Mesenteric fat pad (tissue), 1 donor: ENCODE measurements at regions not wholly inside any gene's neighbourhood (a gene's known extent, or its start where the extent isn't known, plus 50 kb on each side); places are given as distances from the start of the nearest gene placed in this dataset.
A peak's percentile ranks its signal among the peaks of the same experiment; 100 is the strongest.

Source experiments
- DNase-seq: peaks from one replicate; pipeline ENCODE4 v3.0.0-alpha.2; 2020; ENCODE audit warnings: low spot score
- donor health status: DM: yes; HTN: yes; CAD: no.

- peak; percentile 81 for DNase-seq
Observed at GRCh38 chr2:19748711-19749506, 152.9 kb downstream of the TTC32 start.

DNA sequence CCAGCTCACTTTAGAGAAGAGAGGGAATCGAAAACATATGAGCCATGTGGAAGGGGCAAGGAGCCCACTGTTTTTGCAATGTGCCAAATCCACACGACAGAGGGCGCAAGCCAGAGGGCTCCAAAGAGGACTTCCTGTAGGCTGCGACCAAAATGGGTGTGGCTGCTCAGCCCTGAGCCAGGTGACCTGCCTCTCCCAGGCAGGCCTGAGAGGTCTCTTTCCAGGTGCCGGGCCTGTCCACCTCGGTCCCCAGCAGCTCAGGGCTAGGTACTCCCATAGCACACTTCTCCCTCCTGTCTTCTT lies 153.8 kb downstream of the TTC32 start:
- no peak for DNase-seq

DNA sequence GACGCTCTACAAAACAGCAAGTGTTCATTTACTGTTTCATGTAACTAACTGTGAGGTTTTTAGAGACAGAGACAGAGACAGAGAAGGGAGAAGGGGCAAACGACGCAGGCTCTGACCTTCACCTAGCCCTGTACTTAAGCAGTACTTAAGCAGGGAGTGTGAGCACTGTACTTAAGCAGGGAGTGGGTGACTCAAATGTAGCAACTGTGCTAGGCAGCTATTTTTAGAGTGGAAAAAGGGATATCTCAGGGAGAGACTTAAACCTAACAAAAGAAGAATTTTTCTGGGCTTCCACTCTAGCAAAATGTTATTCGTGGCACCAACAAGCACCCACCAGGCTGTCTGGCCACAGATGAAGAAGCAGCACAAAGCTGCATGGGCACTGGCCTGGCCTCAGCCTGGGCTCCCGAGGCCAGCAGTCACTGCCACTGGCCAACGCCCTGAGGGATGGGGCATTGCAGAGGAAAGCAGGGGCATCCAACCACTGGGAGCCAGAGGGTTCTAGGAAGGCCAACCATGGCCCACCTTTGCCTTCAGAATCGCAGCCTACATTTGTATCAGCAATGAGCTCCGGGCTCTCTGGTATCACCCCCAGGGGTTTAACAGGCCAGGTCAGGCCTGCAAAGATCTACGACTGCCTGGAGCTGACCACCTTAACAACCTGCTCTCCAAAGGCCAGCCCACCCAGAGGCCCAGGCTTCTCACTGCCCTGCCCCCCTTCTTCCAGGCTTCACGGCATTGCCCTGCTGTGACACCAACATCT lies 154.3 kb downstream of the TTC32 start:
- peak; percentile 79 for DNase-seq

DNA sequence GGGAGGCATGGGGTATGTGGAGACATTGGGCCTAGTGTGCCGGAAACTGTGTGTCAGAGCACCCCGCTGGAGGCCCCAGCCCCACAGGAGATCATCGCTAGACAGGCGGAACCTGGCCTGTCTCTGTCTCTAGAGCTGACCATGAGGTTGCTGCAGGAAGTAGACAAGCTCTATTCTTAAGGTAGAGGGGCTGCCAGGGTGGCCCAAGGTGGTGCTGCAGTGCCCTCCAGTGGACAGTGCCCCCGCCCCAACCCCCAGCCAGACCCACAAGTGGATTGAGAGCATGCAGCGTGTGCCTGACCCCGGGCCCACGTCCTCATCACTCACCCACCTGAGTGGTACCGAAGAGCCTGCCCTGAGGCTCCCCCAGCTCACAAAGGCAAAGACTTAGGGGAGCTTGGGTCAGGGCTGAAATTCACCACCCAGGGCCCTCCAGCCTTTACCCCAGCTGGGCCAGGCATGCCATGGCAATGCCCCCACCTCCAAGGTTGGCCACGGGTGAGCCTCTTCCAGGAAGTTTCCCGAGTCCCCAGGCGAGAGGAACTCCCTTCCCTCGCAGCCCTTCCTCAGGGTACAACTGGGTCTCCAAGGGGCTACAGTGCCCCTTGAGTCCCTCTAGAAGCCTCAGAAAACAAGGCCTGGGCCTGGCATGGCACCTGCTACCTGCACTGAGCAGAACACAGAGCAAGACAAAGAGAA lies 155.0 kb downstream of the TTC32 start:
- DNase-seq, result peak; percentile 71

- DNase-seq, result peak; percentile 77
Observed at GRCh38 chr2:19746137-19746600, 155.6 kb downstream of the TTC32 start.

GRCh38 chr2:19745318-19746136 lies 156.3 kb downstream of the TTC32 start:
- peak; percentile 84 for DNase-seq

DNA sequence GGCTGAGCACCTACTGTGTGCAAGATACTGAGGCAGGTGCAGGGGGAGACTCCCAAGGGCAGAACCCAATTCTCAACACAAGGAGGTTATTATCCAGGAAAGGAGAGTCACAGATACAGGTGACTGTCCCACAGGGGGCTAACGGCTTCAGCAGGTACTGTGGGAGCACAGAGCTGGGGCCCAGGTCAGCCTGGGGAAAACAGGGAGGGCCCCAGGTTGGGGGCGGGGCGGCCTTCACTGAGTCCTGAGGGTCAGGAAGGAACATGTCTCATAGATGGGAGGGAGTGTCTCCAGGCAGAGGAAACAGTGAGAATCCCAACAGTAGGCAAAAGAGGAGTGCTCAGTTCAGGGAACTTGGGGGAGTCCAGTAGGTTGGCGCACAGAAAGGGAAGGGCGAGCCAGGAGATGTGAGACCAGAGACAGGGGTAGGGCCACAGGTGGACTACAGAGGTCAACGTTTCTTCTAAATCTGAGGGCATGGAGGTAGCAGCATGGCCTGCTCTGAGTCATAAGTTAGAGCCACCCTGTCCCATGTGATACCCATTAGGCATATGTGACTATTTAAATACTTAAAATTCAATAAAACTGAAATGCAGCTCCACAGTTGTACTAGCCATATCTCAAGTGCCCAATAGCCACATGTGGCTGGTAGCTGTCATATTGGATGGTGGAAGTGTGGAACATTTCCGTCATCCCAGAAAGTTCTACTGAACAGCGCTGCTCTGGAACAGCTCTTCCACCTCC lies 157.2 kb downstream of the TTC32 start:
- DNase-seq, result peak; percentile 72

DNA sequence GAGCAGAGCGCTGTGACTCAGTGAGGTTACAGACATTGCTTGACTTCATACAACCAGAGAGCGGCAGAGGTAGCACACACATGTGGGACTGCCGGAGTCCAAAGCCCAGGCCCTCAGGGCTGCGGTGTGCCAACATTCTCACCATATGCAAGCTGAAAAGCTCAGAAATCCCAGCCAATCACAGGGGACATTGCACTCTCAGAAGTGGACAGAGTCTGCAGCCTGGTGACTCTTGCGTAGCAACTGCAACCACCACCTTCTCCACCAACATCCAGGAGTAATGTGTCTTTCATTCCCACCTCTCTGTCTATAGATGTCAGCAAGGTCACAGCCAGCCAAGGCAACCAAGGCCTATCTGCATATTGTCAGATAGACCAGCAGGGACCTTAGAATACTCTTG lies 158.1 kb downstream of the TTC32 start:
- DNase-seq, result peak; percentile 67

DNA sequence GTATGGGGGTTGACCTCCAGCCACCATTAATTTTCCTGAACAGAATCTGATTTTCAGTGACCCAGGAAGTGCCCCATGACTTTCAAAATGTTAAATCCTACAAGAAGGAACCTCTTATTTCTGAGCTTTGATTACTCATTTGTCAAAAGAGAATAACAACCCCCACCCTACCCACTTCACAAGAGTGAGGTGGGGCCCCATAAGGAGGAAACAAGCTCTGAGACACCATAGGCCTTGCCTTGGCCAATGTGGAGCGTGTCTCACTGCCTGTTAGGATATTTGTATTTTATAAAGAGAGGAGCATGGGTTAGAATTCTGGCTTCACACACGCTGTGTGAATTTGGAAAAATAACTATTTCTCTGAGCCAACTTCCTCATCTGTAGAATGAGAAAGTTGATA lies 158.9 kb downstream of the TTC32 start:
- no peak for DNase-seq

GRCh38 chr2:19739256-19739655 lies 162.5 kb downstream of the TTC32 start:
- DNase-seq, result no peak

DNA sequence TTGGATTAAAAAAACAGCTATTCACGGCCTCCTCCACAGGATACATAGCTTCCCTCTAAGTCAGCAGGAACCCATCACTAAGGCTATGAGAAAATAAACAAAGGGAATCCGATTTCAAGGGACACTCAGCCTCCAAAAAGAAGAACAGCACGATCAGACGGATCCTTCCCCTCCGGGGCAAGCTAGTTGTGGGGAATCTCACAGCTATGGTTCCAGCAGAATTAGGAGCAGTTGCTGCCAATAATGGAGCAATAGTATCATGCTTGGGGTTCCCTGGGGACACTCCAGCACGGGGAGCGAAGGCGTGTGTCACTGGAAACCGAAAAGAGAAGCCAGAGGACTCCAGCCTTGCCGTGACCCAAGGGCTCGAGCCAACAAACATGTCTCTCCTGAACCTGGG lies 163.1 kb downstream of the TTC32 start:
- DNase-seq, result no peak

DNA sequence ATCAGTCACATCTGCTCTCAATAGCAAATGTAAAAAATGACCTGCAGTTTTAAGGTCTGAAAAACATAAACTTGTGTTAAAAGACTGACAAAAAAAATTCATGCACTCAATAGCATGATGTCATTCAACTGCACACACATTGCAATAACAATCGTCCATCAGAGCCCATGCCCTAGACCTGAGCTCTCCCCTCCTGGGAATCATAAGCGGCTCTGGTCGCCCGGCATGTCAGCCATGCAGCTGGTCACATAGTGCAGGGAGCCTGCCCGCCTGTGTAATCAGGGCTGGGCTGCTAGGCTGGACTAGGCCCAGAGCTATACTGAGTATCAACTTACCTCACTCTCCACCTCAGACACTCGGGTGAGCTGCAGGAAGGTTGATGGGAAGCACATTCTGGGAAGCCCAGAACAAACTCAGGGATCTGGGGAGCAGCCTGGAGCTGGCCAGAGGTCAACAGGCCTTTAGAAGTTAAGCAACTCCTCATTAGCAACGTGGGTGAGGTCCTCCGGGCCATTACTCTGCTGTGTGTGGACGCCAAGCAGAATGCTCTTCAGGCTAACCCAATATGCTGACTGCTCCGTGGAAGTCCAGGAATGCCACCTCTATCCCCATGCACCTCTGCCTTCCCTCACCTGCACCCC lies 165.5 kb downstream of the TTC32 start:
- no peak for DNase-seq

- DNase-seq, result peak; percentile 24
Observed at GRCh38 chr2:19733951-19734425, 167.8 kb downstream of the TTC32 start.

DNA sequence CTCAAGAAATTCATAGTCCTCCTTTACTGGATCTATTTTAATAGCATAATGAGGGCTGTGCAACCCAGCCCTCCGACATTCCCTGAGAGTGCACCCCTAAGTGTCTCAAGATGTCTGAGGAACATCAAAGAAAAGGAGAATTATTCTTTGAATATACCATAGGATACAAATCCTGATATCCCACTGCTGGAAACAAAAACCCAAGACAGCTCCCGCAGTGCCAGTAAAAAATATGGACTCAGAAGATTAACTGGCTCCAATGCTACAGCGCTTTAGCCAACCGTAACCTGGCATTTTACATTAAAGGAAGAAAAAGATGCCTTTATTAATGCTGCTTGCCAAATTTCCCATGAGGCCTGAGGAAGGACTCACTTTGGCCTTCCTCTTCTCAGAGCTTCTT lies 168.4 kb downstream of the TTC32 start:
- DNase-seq, result no peak

GRCh38 chr2:19732255-19732654 lies 169.5 kb downstream of the TTC32 start:
- no peak for DNase-seq

- peak; percentile 72 for DNase-seq
Observed at GRCh38 chr2:19731515-19731914, 170.3 kb downstream of the TTC32 start.

DNA sequence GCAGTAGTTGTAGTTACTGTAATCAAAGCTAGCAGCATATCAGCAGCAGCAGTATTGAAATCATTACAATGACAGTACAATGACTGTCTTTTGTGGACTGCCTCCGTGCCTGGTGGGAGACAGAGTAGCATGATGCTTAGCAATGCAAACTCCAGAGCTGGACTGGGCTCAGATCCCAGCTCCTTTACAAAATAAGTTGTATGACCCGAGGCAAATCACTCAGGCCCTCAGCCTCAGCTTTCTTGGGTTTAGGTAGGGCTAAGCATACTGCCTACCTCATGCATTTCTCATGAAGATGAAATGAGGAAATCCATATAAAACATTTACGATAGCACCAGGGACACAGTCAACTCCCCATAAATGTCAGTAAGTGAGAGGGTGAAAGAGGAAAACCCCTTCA lies 170.7 kb downstream of the TTC32 start:
- DNase-seq, result peak; percentile 22

DNA sequence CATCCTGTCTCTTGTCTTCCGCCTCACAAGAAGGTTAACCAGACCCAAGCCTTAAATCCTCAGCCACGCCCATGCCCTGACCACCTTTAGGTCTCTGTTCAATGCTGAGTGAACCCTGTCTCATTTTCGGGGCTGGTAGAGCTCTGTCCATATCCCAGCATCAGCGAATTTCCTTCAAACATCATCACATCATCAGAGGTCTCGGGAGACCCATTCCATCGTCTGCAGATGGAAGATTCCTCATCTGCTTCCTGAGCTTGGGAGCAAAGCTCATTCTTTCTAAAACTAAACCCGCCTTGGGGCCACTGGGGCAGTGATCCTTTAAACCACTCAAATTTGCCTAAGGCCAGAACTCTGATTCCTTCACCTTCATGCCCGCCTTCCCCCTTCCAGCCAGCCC lies 173.7 kb downstream of the TTC32 start:
- peak; percentile 1 for DNase-seq

GRCh38 chr2:19725392-19725791 lies 176.4 kb downstream of the TTC32 start:
- DNase-seq, result no peak

GRCh38 chr2:19723021-19723420 lies 178.8 kb downstream of the TTC32 start:
- DNase-seq, result no peak
